K562 (cell line): ENCODE measurements at regions not wholly inside any gene's neighbourhood (a gene's known extent, or its start where the extent isn't known, plus 50 kb on each side); places are given as distances from the start of the nearest gene placed in this dataset.

Source experiments
- CBFB ChIP-seq: sonication (generic); formaldehyde crosslinking; IDR thresholded peaks from 2 replicates; pipeline ENCODE4 v1.4.0; 2020; ENCODE audit warnings: mild to moderate bottlenecking, missing genetic modification reagents
- GATAD2B ChIP-seq: fragments of 450-650 bp; IDR thresholded peaks from 2 replicates; pipeline ENCODE4 v1.6.1; 2017; ENCODE audit warnings: mild to moderate bottlenecking, borderline replicate concordance
- HNRNPH1 ChIP-seq: fragments of 200-400 bp; formaldehyde crosslinking; optimal IDR thresholded peaks from 2 replicates; pipeline ENCODE3; 2017; ENCODE audit warnings: low read depth, mild to moderate bottlenecking, low read length, moderate library complexity
- MAZ ChIP-seq, 2 experiments: fragments of 450-650 bp in 1 of 2; sonication (generic) in 1 of 2; formaldehyde crosslinking; IDR thresholded peaks in 1 of 2; conservative IDR thresholded peaks in 1 of 2; 2 replicates each; pipeline versions ENCODE4 v1.4.0 to v1.5.0; 2020; ENCODE audit warnings: mild to moderate bottlenecking in 1 of 2, missing genetic modification reagents in 1 of 2
- NELFE ChIP-seq: IDR thresholded peaks from 2 replicates; pipeline ENCODE4 v1.6.1; 2011; ENCODE audit warnings: mild to moderate bottlenecking; ENCODE audit not compliant: insufficient read depth, insufficient read length
- NR2C1 ChIP-seq, 2 experiments: fragments of 450-650 bp; IDR thresholded peaks; 2 replicates each; pipeline ENCODE4 v1.6.1; 2017; ENCODE audit warnings: mild to moderate bottlenecking in 2 of 2, antibody characterized with exemption in 1 of 2, inconsistent platforms in 1 of 2, missing compliant biosample characterization in 1 of 2, missing genetic modification characterization in 1 of 2
- PCBP1 ChIP-seq: fragments of 200-400 bp; formaldehyde crosslinking; IDR thresholded peaks from 2 replicates; pipeline ENCODE4 v1.6.1; 2018; ENCODE audit warnings: mild to moderate bottlenecking, low read depth, low read length; ENCODE audit not compliant: poor library complexity, severe bottlenecking
- PHB ChIP-seq: fragments of 250-450 bp; sonication (Bioruptor Pico); IDR thresholded peaks from 2 replicates; pipeline ENCODE4 v1.5.0; 2021
- POLR2A ChIP-seq: fragments of 450-650 bp; conservative IDR thresholded peaks from 2 replicates; pipeline ENCODE4 v1.6.1; 2016
- TCF7L2 ChIP-seq: fragments of 150-350 bp; IDR thresholded peaks from 2 replicates; pipeline ENCODE4 v1.6.1; 2016; ENCODE audit warnings: low read depth, mild to moderate bottlenecking, low read length, moderate library complexity
- ZEB2 ChIP-seq: fragments of 450-650 bp; IDR thresholded peaks from 2 replicates; pipeline ENCODE4 v1.6.1; 2016
- ZNF354B ChIP-seq: fragments of 250-450 bp; sonication (Bioruptor Pico); IDR thresholded peaks from 2 replicates; pipeline ENCODE4 v1.4.0; 2020
- TF ChIP-seq, protein P1 (sequence below), 3 experiments: IDR thresholded peaks in 2 of 3; conservative IDR thresholded peaks in 1 of 3; 2 replicates each; pipeline ENCODE4 v1.5.1; 2011 to 2012; ENCODE audit warnings: low read length in 3 of 3, mild to moderate bottlenecking in 3 of 3, control low read depth in 2 of 3, improper control_type of control experiment in 1 of 3, inconsistent platforms in 1 of 3, low read depth in 1 of 3, mixed read lengths in 1 of 3, moderate library complexity in 1 of 3; ENCODE audit not compliant: insufficient read depth in 2 of 3

GRCh38 chr4:116860891-116861290 is 224.5 kb downstream of the TRAM1L1 start:
- TF ChIP-seq PHB (CRISPR knock-in tag) (no peak), NELFE (no peak), POLR2A (no peak), PCBP1 (no peak), TCF7L2 (no peak), HNRNPH1 (no peak), GATAD2B (no peak), ZNF354B (CRISPR knock-in tag) (no peak), MAZ (CRISPR knock-in tag; conservative IDR thresholded peaks at IDR 0.05 in 1 of 2, IDR thresholded peaks at IDR 0.05 in 1 of 2) (no peak), CBFB (CRISPR knock-in tag) (no peak), ZEB2 (no peak), NR2C1 (IDR thresholded peaks at IDR 0.05) (no peak), NR2C1 (tag; IDR thresholded peaks at IDR 0.05) (no peak)
- TF ChIP-seq, protein P1, sequence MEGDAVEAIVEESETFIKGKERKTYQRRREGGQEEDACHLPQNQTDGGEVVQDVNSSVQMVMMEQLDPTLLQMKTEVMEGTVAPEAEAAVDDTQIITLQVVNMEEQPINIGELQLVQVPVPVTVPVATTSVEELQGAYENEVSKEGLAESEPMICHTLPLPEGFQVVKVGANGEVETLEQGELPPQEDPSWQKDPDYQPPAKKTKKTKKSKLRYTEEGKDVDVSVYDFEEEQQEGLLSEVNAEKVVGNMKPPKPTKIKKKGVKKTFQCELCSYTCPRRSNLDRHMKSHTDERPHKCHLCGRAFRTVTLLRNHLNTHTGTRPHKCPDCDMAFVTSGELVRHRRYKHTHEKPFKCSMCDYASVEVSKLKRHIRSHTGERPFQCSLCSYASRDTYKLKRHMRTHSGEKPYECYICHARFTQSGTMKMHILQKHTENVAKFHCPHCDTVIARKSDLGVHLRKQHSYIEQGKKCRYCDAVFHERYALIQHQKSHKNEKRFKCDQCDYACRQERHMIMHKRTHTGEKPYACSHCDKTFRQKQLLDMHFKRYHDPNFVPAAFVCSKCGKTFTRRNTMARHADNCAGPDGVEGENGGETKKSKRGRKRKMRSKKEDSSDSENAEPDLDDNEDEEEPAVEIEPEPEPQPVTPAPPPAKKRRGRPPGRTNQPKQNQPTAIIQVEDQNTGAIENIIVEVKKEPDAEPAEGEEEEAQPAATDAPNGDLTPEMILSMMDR (IDR thresholded peaks at IDR 0.05 in 2 of 3, conservative IDR thresholded peaks at IDR 0.05 in 1 of 3; ENCODE audit: insufficient read depth in 2 of 3, low read depth in 1 of 3, low read length in 3 of 3) = no peak
